ENCODE measurements at regions not wholly inside any gene's neighbourhood (a gene's known extent, or its start where the extent isn't known, plus 50 kb on each side); places are given as distances from the start of the nearest gene placed in this dataset.

- H3K27me3 Mint-ChIP-seq (ENCODE audit: low read depth) = peaks cover 23% of the 10 kb centered on the region
These were observed 413.1 kb downstream of the PTPRU start for GRCh38 chr1:29649189-29650040.

GRCh38 chr1:29648798-29649188, 412.5 kb downstream of the PTPRU start:
- no peak for TF ChIP-seq CTCF (IDR thresholded peaks at IDR 0.05; ENCODE audit: unreplicated experiment in 3 of 3)
- H3K27ac Mint-ChIP-seq = no peak overlapping the region
- no peak overlapping the region for H3K4me3 Mint-ChIP-seq
- peaks cover 20% of the 10 kb centered on the region for H3K27me3 Mint-ChIP-seq (ENCODE audit: low read depth)
- H3K36me3 Mint-ChIP-seq (ENCODE audit: low read depth) = no peaks in the 10 kb centered on the region
- H3K4me1 Mint-ChIP-seq = peaks cover 17% of the 10 kb centered on the region
- H3K9me3 Mint-ChIP-seq = no peaks in the 10 kb centered on the region

More at GRCh38 chr1:29649189-29650040, 413.1 kb downstream of the PTPRU start:
- Mint-ChIP-seq H3K4me3 (no peak overlapping the region), H3K27ac (no peak overlapping the region), H3K4me1 (peaks cover 17% of the 10 kb centered on the region), H3K9me3 (no peaks in the 10 kb centered on the region), H3K36me3 (ENCODE audit: low read depth) (no peaks in the 10 kb centered on the region)
- no peak for TF ChIP-seq CTCF (IDR thresholded peaks at IDR 0.05; ENCODE audit: unreplicated experiment in 3 of 3)

- H3K4me3 Mint-ChIP-seq = no peak overlapping the region
- no peaks in the 10 kb centered on the region for H3K9me3 Mint-ChIP-seq
- peaks cover 22% of the 10 kb centered on the region for H3K27me3 Mint-ChIP-seq (ENCODE audit: low read depth)
- no peak for TF ChIP-seq CTCF (IDR thresholded peaks at IDR 0.05; ENCODE audit: unreplicated experiment in 3 of 3)
- no peaks in the 10 kb centered on the region for H3K36me3 Mint-ChIP-seq (ENCODE audit: low read depth)
- H3K4me1 Mint-ChIP-seq = peaks cover 17% of the 10 kb centered on the region
- no peak overlapping the region for H3K27ac Mint-ChIP-seq
These were observed 411.7 kb downstream of the PTPRU start for GRCh38 chr1:29648026-29648425.

- TF ChIP-seq CTCF (IDR thresholded peaks at IDR 0.05; ENCODE audit: unreplicated experiment in 3 of 3) = no peak
- peaks cover 23% of the 10 kb centered on the region for H3K27me3 Mint-ChIP-seq (ENCODE audit: low read depth)
- peaks cover 17% of the 10 kb centered on the region for H3K4me1 Mint-ChIP-seq
- no peaks in the 10 kb centered on the region for H3K9me3 Mint-ChIP-seq
- no peak overlapping the region for H3K27ac Mint-ChIP-seq
- no peaks in the 10 kb centered on the region for H3K36me3 Mint-ChIP-seq (ENCODE audit: low read depth)
- no peak overlapping the region for H3K4me3 Mint-ChIP-seq
These were observed 411.3 kb downstream of the PTPRU start for GRCh38 chr1:29647581-29647980.

- Mint-ChIP-seq H3K36me3 (ENCODE audit: low read depth) (no peaks in the 10 kb centered on the region), H3K27me3 (ENCODE audit: low read depth) (peaks cover 19% of the 10 kb centered on the region), H3K4me3 (no peak overlapping the region), H3K4me1 (peaks cover 15% of the 10 kb centered on the region), H3K9me3 (no peaks in the 10 kb centered on the region), H3K27ac (no peak overlapping the region)
- no peak for TF ChIP-seq CTCF (IDR thresholded peaks at IDR 0.05; ENCODE audit: unreplicated experiment in 3 of 3)
These were observed 409.9 kb downstream of the PTPRU start for GRCh38 chr1:29646161-29646775.
